Keratinocyte (primary cell): ENCODE measurements at regions not wholly inside any gene's neighbourhood (a gene's known extent, or its start where the extent isn't known, plus 50 kb on each side); places are given as distances from the start of the nearest gene placed in this dataset.

ENCODE experiments used
- DNase-seq: peaks from one replicate; pipeline ENCODE4 v3.0.0-alpha.2; 2011; ENCODE audit warnings: low read depth, missing footprints, low spot score
- FAIRE-seq: peaks from 2 replicates; lab custom pipeline; 2011; peaks lifted over from hg19 to GRCh38; lab: Jason Lieb, UNC
- H2AFZ ChIP-seq: 2 replicates; pipeline ENCODE4 v1.6.0; 2012; ENCODE audit warnings: low read length, control low read depth, inconsistent platforms; ENCODE audit not compliant: control insufficient read depth
- H3K27ac ChIP-seq: 2 replicates; pipeline ENCODE4 v1.5.1; 2011; ENCODE audit warnings: low read length; ENCODE audit not compliant: control insufficient read depth, insufficient read depth
- H3K27me3 ChIP-seq: 3 replicates; pipeline ENCODE4 v1.6.0; 2011; ENCODE audit warnings: low read length; ENCODE audit not compliant: control insufficient read depth, insufficient read depth; ENCODE audit errors: extremely low read depth
- H3K36me3 ChIP-seq, 2 experiments: 2 replicates in 1 of 2; 3 replicates in 1 of 2; pipeline ENCODE4 v1.5.1; 2011; ENCODE audit warnings: low read length in 2 of 2, mild to moderate bottlenecking in 1 of 2; ENCODE audit not compliant: control insufficient read depth in 2 of 2, insufficient read depth in 2 of 2; ENCODE audit errors: extremely low read depth in 1 of 2
- H3K4me1 ChIP-seq: 3 replicates; pipeline ENCODE4 v1.5.1; 2011; ENCODE audit warnings: low read length; ENCODE audit not compliant: control insufficient read depth, insufficient read depth; ENCODE audit errors: extremely low read depth
- H3K4me2 ChIP-seq: 3 replicates; pipeline ENCODE4 v1.6.0; 2011; ENCODE audit warnings: low read depth, low read length; ENCODE audit not compliant: control insufficient read depth, insufficient read depth; ENCODE audit errors: extremely low read depth
- H3K4me3 ChIP-seq, 3 experiments: fragments of 200-600 bp in 1 of 3; sonication (generic) in 1 of 3; 2 replicates in 2 of 3; 3 replicates in 1 of 3; pipeline ENCODE4 v1.5.1; 2011 to 2016; ENCODE audit warnings: low read length in 3 of 3, mild to moderate bottlenecking in 3 of 3, control low read depth in 2 of 3, inconsistent platforms in 1 of 3, low read depth in 1 of 3, mixed read lengths in 1 of 3, mixed run types in 1 of 3, moderate library complexity in 1 of 3; ENCODE audit not compliant: control insufficient read depth in 2 of 3, insufficient read depth in 2 of 3; ENCODE audit errors: extremely low read depth in 1 of 3
- H3K79me2 ChIP-seq: 2 replicates; pipeline ENCODE4 v1.6.0; 2012; ENCODE audit warnings: low read length; ENCODE audit not compliant: control insufficient read depth, insufficient read depth
- H3K9ac ChIP-seq: 3 replicates; pipeline ENCODE4 v1.6.0; 2011; ENCODE audit warnings: low read length; ENCODE audit not compliant: control insufficient read depth, insufficient read depth; ENCODE audit errors: extremely low read depth
- H3K9me1 ChIP-seq: 3 replicates; pipeline ENCODE4 v1.6.0; 2011; ENCODE audit warnings: low read length; ENCODE audit not compliant: control insufficient read depth, insufficient read depth; ENCODE audit errors: extremely low read depth
- H3K9me3 ChIP-seq: 2 replicates; pipeline ENCODE4 v1.5.1; 2012; ENCODE audit warnings: low read depth, low read length; ENCODE audit not compliant: control insufficient read depth
- H4K20me1 ChIP-seq: 3 replicates; pipeline ENCODE4 v1.6.0; 2011; ENCODE audit warnings: low read length; ENCODE audit not compliant: control insufficient read depth, insufficient read depth; ENCODE audit errors: extremely low read depth
- CTCF ChIP-seq, 3 experiments: IDR thresholded peaks in 1 of 3; conservative IDR thresholded peaks in 1 of 3; optimal IDR thresholded peaks in 1 of 3; 2 replicates in 2 of 3; 3 replicates in 1 of 3; pipeline versions ENCODE3 to v1.5.1; 2011; ENCODE audit warnings: low read length in 3 of 3, mild to moderate bottlenecking in 3 of 3, moderate library complexity in 2 of 3, control low read depth in 1 of 3, inconsistent platforms in 1 of 3; ENCODE audit not compliant: insufficient read depth in 2 of 3; ENCODE audit errors: extremely low read depth in 1 of 3
- EZH2 ChIP-seq: IDR thresholded peaks from one replicate; pipeline ENCODE4 v1.6.1; 2012; ENCODE audit warnings: inconsistent platforms, mild to moderate bottlenecking, low read length, moderate library complexity
- dilution Hi-C: fragments of 300-500 bp; cut with MboI; formaldehyde crosslinking; loops from one replicate; pipeline ENCODE4 v1.7.0; 2020; ENCODE audit warnings: low sequenced_read_pairs; ENCODE audit not compliant: extremely low pct_ligation_motif_present

GRCh38 chr3:135878501-135878900 is 87.0 kb upstream of the PPP2R3A start:
- FAIRE-seq (no peak), DNase-seq (no peak)
- Histone ChIP-seq H2AFZ (no peak overlapping the region), H4K20me1 (no peaks in the 10 kb centered on the region), H3K4me2 (no peak overlapping the region), H3K9me3 (no peaks in the 10 kb centered on the region), H3K4me3 (no peak overlapping the region), H3K27me3 (no peaks in the 10 kb centered on the region), H3K36me3 (no peaks in the 10 kb centered on the region), H3K9ac (no peak overlapping the region), H3K4me1 (no peaks in the 10 kb centered on the region), H3K9me1 (no peaks in the 10 kb centered on the region), H3K27ac (no peak overlapping the region), H3K79me2 (no peaks in the 10 kb centered on the region)
- TF ChIP-seq CTCF (optimal IDR thresholded peaks at IDR 0.05 in 1 of 3, IDR thresholded peaks at IDR 0.05 in 1 of 3, conservative IDR thresholded peaks at IDR 0.05 in 1 of 3; ENCODE audit: extremely low read depth in 1 of 3, insufficient read depth in 2 of 3, low read length in 3 of 3), result no peak
- TF ChIP-seq EZH2, result no peak
- dilution Hi-C loops, result loop anchor here (25.0 kb wide), 1 partner anchor 141 kb away; no protein-coding TSS in a partner anchor

GRCh38 chr3:135885885-135886284 is 79.6 kb upstream of the PPP2R3A start:
- no peak overlapping the region for H3K27ac ChIP-seq
- no peaks in the 10 kb centered on the region for H3K27me3 ChIP-seq
- no peak overlapping the region for H3K4me3 ChIP-seq
- H3K9me1 ChIP-seq, result no peaks in the 10 kb centered on the region
- FAIRE-seq (no peak), DNase-seq (no peak)
- no peaks in the 10 kb centered on the region for H4K20me1 ChIP-seq
- H3K9me3 ChIP-seq, result no peaks in the 10 kb centered on the region
- no peaks in the 10 kb centered on the region for H3K79me2 ChIP-seq
- dilution Hi-C loops, result loop anchor here (25.0 kb wide), 1 partner anchor 149 kb away; no protein-coding TSS in a partner anchor
- no peak overlapping the region for H3K9ac ChIP-seq
- H2AFZ ChIP-seq, result no peak overlapping the region
- H3K4me1 ChIP-seq, result peaks cover 8% of the 10 kb centered on the region
- no peaks in the 10 kb centered on the region for H3K36me3 ChIP-seq
- H3K4me2 ChIP-seq, result no peak overlapping the region
- TF ChIP-seq EZH2 (no peak), CTCF (optimal IDR thresholded peaks at IDR 0.05 in 1 of 3, IDR thresholded peaks at IDR 0.05 in 1 of 3, conservative IDR thresholded peaks at IDR 0.05 in 1 of 3; ENCODE audit: extremely low read depth in 1 of 3, insufficient read depth in 2 of 3, low read length in 3 of 3) (no peak)
